GM19328 (cell line): ENCODE measurements at regions not wholly inside any gene's neighbourhood (a gene's known extent, or its start where the extent isn't known, plus 50 kb on each side); places are given as distances from the start of the nearest gene placed in this dataset.
"Not testable (repeated sequence)": the region's sequence is repeated elsewhere in the genome, so short reads cannot be mapped to it uniquely, and the experiment has no call there.

ENCODE experiments used
- ATAC-seq: cut with Tn5 transposase; IDR thresholded peaks from one replicate; pipeline ENCODE4 v1.9.1; 2021; ENCODE audit warnings: mild to moderate bottlenecking, moderate library complexity; ENCODE audit not compliant: unreplicated experiment

DNA sequence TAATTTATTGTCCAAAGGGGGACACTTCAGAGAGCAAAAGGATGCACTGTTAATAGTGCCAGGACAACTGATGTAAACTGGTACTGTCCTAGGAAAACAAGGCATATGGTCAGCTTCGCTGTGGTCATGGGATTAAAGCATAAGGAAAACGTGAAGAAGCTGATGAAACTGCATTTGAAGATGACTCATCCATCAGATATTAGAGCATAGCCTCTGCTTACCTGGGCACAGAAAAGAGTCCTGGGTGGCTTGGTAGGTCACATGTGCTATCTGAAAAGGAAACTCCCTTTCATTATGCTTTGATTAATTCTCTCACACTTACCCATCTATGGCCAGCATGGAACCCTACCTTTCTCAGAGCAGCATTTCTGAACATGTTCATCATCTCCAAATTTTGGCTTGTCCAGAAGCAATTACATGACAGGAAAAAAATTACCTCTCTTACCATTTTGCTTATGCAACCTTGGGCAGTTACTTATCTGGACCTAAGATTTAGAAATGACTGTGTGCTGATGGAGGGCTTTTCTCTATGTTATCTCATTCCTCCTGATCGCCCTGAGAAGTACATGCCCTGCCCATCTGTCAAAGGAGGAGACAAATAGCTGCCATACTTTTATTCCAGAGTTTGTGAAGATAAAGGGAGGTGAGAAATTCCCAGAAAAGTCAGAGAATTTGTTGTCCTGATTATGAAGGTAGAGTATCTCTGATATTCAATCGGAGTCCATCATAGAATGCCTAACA, 275.3 kb upstream of the SLC14A2 start:
- ATAC-seq = no peak

DNA sequence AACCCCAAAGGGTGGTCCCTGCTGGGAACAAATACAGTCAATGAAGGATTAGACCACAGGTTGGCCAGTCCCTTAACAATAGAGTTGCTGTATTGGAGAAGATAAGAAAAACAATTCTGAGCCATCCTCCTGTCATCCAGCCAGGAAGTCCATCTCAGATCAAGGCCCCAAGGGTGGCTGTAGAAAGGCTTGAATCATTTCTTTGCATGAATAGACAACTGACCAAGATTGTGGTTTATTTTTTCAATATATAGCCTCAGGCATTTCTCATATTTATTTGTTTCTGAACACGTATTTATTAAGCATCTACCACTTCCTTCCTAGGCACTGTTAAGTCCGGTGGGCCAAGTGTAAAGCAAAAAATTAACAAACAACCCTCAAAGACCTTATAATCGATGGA, 274.4 kb upstream of the SLC14A2 start:
- no peak for ATAC-seq

DNA sequence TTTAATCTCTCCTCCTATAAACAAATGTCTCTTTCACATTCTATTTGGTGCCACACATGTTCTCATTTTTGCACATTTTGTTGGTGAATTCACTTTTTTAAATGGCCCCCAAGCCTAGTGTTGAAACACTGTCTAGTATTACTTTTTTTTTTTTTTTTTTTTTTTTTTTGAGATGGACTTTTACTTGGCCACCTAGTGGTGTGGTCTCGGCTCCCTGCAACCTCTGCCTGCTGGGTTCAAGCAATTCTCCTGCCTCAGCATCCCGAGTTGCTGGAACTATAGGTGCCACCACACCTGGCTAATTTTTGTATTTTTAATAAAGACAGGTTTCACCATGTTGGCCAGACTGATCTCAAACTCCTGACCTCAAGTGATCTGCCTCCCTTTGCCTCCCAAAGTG, 273.8 kb upstream of the SLC14A2 start:
- no peak for ATAC-seq

GRCh38 chr18:45342166-45342565, 273.1 kb upstream of the SLC14A2 start:
- no peak for ATAC-seq

DNA sequence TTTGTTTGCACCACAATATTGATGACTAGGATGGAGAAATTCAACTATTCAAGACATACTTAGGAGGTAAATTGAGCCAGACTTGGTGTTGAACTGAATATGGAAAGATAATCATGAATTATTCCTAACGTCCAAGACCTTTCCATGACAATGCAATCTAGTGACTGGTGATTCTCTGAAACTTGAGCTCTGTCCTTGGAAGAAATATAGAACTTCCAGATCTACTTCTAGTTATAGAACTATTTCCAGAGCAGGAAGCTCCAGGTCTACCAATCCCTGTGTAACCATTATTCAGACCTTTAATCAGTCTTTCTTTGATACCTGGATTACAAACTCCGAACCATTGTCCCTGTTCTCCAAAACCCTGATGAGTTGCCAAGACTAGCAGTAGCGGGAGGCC, 272.6 kb upstream of the SLC14A2 start:
- no peak for ATAC-seq

- ATAC-seq = no peak
Measured at GRCh38 chr18:45343365-45343764, 271.9 kb upstream of the SLC14A2 start.

DNA sequence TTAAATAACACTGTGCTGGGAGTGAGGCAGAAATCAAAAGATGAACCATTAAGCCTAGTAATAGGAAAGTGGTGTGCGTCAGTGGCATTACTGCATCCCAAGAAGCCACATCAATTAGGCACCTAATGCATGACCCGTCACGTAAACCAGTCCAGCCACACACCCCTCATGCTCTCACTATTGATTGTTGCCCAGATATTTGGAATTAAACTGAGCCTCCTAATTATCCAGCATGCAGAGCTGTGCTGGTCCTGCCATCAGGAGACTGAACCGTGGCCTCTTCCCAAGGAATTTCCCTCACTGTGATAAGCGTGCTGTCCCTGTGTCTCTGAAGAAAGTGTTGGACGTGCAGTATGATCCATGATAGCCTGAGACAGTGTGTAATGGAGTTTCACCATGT, 270.6 kb upstream of the SLC14A2 start:
- ATAC-seq = not testable (repeated sequence)

GRCh38 chr18:45349019-45349418, 266.3 kb upstream of the SLC14A2 start:
- ATAC-seq = no peak

DNA sequence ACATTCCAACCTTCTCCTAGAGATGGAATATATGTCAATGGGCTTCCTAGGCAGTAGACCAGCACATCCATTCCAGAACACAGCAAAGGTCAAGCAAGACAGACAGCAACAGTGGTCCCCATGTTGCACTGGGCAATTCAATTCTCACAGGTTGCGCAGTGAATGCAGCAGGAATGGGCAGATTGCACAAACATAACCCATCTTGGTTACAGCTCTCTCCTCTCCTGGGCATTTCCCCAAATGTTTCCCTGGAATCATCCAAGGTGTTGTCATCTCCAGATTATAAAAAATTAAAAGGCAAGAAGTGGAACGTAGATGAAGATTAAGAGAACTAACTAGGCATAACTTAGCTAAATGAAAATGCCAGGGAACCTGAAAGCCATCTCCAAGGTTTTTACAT, 265.8 kb upstream of the SLC14A2 start:
- ATAC-seq = no peak

- no peak for ATAC-seq
Measured at GRCh38 chr18:45350404-45351156, 264.7 kb upstream of the SLC14A2 start.

DNA sequence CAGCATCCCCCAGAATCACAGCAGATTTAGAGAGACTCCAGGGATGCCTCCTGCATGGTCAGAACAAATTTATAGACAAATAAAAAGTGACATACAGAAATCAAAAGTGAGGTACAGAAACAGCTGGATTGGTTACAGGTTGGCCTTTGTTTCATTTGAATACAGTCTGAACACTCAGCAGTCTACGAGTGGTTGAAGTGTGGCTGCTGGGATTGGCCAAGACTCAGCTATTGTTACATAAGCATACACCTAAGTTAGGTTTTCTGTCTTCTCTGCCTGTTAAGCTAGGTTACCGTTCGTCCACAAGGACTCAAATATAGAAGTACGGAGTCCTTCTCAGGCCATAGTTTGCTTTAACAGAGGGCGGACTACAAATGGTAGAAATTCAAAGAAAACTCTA, 262.4 kb upstream of the SLC14A2 start:
- no peak for ATAC-seq

- ATAC-seq = no peak
Measured at GRCh38 chr18:45353530-45353929, 261.7 kb upstream of the SLC14A2 start.

- no peak for ATAC-seq
Measured at GRCh38 chr18:45355944-45356520, 259.2 kb upstream of the SLC14A2 start.

- ATAC-seq = no peak
Measured at GRCh38 chr18:45357686-45358470, 257.4 kb upstream of the SLC14A2 start.

DNA sequence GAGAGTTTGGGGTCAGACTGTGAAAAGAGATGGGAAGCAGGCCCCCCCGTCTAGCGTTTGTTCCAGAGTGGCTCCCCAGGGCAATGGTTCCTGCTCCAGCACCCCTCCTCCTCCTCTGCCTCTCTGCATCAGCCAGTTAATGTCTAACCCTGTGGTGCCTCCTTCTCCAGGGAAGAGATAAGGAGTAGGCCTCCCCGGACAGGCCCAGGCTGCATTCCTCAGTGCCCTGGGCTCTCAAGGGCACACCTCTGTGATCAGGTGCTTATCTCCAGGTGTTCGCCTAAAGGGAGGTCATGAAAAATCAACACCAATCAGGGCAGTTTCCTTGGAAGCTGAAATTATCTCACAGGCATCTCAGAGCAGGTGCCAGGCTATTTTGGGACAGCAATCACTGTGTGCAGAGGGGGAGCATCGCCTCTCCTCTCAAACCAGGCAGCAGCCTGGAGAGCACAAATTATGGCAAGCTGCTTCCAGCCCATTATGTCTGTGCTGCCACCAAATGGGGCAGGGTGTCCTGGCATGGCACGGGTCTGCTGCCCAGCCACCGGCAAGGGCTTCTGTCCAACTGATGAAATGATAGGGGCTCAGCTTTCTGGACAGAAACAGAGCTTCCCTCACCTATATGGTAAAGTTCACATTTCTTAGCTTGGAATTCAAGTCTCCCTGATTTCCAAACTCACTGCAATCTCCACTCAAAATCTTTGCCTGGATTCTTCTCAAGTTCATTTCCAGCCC, 255.8 kb upstream of the SLC14A2 start:
- no peak for ATAC-seq

DNA sequence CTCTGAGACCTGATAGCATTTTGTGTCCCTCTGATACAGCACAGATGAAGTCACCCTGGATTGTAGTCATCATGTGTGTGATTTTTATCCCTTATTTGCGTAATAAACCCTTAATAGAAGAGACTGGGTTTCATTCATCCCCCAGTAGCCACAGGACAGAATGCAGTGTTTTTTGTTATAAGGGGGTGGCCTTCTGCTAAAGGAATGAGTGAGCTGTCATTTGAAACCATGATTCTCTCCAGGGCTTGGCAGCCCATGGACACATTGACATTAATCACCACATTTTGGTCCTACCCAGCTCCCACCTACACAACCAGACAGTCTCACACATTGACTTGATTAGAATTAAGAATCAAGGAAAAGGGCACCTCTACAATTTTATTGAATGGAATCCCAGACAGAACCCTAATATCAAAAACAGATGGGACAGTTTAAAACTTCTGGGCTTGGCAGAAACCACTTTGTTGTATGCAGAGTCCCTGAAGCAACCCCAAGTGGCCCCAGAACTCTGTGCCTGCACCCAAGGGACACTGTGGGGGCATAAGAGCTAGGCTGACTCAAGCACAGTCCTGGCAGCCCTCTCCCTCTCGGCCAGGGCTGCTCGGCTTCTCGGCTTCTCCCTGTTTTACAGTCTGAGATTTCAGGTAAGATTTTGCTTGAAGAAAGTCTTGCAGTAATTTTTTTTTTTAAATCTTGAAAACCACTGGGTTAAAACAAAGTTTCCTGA, 254.0 kb upstream of the SLC14A2 start:
- no peak for ATAC-seq

- ATAC-seq = no peak
Measured at GRCh38 chr18:45363196-45363595, 252.1 kb upstream of the SLC14A2 start.

DNA sequence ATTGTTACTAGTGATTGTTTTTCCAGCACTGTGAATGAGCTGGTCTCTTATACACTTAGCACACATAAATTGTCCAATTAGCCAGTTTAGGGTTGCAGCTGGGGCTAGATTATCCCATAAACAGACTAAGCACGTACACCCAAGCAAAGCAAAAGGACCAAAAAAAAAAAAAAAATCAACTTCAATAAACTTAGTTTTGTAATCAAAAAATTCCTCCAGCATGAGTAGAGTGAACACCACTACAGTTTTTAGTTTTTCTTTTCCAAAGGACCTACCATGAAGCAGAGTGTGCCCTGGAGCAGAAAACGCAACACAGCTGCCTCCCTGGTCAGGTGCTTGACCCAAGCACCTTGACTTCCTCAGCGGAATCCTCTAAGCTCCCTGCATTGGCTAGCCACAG, 249.4 kb upstream of the SLC14A2 start:
- no peak for ATAC-seq

GRCh38 chr18:45370255-45371010, 244.8 kb upstream of the SLC14A2 start:
- ATAC-seq = no peak
